HG02798 (cell line): ENCODE measurements at regions not wholly inside any gene's neighbourhood (a gene's known extent, or its start where the extent isn't known, plus 50 kb on each side); places are given as distances from the start of the nearest gene placed in this dataset.

Experiments
- ATAC-seq: cut with Tn5 transposase; IDR thresholded peaks from one replicate; pipeline ENCODE4 v1.9.1; 2021; ENCODE audit warnings: mild to moderate bottlenecking; ENCODE audit not compliant: unreplicated experiment, poor library complexity

GRCh38 chr11:26837154-26837553 is 115.3 kb upstream of the SLC5A12 start:
- no peak for ATAC-seq

DNA sequence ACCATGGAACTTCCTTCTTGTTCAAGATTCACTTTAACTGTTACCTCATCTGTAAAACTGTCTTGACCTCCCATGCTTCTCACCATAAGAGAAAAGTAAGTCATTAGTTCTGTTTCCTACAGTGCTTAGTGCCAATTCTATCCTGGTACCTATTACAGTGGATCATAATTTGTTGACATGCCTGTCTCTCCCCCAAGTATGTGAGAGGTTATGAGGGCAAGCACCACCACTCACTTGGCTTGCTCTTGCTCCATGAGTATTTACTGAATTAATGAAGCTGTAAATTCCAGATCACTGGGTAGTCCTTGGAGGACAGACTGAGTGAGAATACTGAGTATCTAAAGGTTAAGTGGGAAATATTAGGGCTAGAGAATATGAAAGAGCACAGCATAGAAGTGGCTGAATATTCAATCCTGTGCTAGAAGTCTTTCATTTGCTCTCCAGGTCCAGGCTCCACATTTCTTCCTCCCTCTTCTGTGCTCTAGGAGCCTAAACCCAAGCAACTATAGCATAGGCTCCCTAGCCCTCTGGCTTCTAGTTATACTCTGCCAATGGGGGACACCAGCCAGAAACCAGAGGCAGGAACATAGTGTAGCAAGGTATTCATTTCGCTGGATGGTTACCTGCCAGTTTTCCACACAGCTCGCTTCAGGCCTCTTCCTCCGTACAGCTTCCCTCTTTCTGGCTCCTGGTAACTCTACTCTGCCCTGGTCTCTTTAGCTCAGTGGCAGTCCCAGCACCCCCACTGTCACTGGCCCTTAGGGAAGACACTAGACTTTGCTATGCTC is 118.2 kb upstream of the SLC5A12 start:
- ATAC-seq, result no peak

- ATAC-seq, result no peak
Observed at GRCh38 chr11:26841818-26842473, 120.1 kb upstream of the SLC5A12 start.

- no peak for ATAC-seq
Observed at GRCh38 chr11:26842478-26843282, 120.8 kb upstream of the SLC5A12 start.

GRCh38 chr11:26843539-26843938 is 121.7 kb upstream of the SLC5A12 start:
- ATAC-seq, result no peak

- no peak for ATAC-seq
Observed at GRCh38 chr11:26844963-26845362, 123.1 kb upstream of the SLC5A12 start.

- no peak for ATAC-seq
Observed at GRCh38 chr11:26846227-26846626, 124.4 kb upstream of the SLC5A12 start.

DNA sequence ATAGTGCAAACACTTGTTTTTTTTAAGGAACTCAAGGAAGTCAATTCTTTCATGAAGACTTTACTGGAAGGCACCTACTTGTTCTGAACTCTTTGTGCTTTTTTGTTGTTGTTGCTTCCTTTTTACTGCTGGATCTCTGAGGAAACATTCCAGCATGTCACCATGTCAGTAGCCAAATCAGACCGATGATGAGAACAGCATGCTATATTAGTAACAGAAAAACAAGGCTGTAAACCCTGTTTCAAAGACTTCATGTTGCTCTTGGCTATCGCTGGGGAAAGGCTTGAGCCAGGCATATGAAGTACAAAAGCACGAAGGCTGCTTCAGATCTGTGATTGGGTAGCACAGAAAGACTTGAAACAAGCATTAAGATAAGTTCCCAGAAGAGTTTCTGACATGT is 125.6 kb upstream of the SLC5A12 start:
- no peak for ATAC-seq

DNA sequence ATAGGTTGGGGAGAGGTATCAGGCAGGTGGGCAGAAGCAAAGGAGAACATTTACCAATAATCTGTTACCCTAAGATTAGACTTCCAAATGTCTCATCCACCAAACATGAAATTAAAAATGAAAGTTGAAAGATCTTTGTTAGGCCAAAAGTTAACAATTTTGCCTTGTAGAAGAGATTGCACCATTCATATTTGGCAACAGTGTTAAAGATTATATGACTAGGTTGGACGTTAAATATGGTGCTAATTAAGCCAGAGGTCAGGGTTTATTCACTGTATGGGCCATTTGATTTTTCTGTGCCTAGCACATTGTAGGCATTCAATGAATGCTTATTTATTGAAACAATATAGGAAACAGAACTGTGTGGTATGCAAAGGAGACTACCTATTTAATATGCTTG is 126.1 kb upstream of the SLC5A12 start:
- ATAC-seq, result no peak

DNA sequence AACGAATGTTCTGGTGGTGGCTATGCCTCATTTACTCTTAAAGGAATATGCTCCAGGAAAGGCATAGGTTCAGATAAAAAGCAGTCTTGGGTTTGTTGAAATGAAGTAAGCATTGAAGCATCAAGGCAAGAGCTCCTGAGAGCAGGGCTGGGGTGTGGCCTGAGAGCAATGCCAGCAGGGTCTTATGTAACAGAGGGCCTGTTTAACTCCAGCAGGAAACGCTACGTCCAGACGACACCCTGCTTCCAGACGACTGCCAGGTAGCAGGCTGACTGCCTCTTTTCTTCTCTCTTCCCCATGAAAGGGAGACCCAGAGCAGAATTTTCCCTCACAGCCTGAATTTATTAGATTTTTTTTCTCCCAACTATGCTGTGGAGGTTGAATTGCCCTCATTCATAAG is 127.2 kb upstream of the SLC5A12 start:
- ATAC-seq, result no peak

DNA sequence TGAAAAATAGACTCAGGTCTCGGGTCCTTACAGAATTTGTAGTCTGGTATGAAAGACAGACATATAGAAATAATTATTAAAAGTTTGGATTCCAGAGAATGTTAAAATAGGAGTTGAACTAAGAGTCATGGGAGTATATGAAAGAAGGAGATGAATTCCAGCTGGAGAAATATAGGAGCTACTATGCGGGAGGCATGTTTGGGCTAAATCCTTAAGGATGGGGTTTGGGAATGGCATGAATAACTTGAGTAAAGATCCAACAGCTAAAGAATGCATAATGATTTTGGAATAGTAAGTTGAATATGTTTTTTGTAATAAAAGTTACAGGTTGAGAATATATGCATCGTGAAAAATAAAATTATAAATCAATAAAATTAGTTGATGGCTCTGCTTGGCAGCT is 129.4 kb upstream of the SLC5A12 start:
- ATAC-seq, result no peak

GRCh38 chr11:26851696-26852095 is 129.8 kb upstream of the SLC5A12 start:
- ATAC-seq, result no peak

- no peak for ATAC-seq
Observed at GRCh38 chr11:26858098-26858497, 135.8 kb upstream of the FIBIN start.

- no peak for ATAC-seq
Observed at GRCh38 chr11:26859416-26859815, 134.5 kb upstream of the FIBIN start.

- ATAC-seq, result no peak
Observed at GRCh38 chr11:26860091-26860780, 133.7 kb upstream of the FIBIN start.

DNA sequence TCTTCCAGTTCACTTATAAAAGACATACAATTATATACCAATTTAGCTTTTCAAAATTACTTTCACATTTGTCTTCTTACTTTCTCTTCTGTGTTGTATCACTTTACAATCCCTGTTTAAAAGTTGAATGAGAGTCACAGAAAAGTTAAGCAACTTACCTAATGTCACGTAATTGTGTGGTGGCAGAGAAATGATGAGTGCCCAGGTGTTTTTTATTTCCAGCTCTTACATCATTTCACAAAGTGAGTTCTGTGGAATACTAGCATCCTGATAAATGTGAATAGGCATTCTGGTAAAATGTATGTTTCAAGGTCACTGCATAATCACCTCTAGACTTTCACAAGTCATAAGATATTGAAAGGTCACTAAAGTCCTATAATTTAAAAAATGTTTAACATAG is 133.0 kb upstream of the FIBIN start:
- ATAC-seq, result no peak

DNA sequence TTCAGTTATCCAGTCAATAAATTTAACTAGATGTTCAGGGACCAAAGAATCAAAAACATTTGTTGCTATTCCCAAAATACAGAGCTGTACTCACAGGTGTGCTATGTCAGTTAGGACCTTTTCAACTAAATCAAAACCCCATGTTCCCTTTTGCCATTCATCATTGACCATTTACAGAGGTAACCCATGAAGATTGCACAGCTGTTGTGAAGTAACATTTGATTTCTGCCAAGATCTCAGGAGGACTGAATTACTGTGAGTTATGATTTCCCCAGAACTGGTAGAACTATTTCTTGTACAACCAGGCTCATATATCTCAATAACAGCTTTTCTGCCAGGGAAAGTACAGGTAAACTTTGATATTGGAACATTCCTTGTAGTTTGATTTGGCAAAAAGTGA is 131.1 kb upstream of the FIBIN start:
- ATAC-seq, result no peak

DNA sequence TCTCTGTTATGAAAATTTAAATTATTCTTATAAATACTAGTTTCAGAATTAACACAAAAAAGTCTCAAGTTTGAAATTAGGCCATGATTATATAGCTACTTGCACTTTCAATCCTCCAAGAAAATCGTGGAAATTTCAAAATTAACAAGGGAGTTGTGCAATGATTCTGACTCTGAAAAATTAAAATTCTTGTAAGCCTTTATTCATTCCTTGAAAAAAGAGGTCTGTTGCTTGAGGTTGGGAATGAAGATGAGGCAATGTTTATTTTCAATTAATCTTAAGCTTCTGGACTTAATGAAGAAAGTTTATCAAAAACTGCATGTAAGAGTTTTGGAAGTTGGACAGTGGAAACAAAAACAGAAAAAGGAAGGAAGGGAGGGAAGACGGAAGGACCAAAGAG is 128.2 kb upstream of the FIBIN start:
- ATAC-seq, result no peak

GRCh38 chr11:26867286-26867685 is 126.6 kb upstream of the FIBIN start:
- no peak for ATAC-seq

- ATAC-seq, result no peak
Observed at GRCh38 chr11:26878959-26879581, 114.8 kb upstream of the FIBIN start.
